Ishikawa (cell line): ENCODE measurements at regions not wholly inside any gene's neighbourhood (a gene's known extent, or its start where the extent isn't known, plus 50 kb on each side); places are given as distances from the start of the nearest gene placed in this dataset.

Experiments used
- CEBPB ChIP-seq: IDR thresholded peaks from 2 replicates; pipeline ENCODE4 v1.6.1; 2012
- CREB1 ChIP-seq: IDR thresholded peaks from 2 replicates; pipeline ENCODE4 v1.6.1; 2012; ENCODE audit warnings: low read depth
- EGR1 ChIP-seq: IDR thresholded peaks from 2 replicates; pipeline ENCODE4 v1.6.1; 2012
- EP300 ChIP-seq: IDR thresholded peaks from 2 replicates; pipeline ENCODE4 v1.6.1; 2012; ENCODE audit warnings: borderline replicate concordance
- FOXM1 ChIP-seq: IDR thresholded peaks from 2 replicates; pipeline ENCODE4 v1.6.1; 2012; ENCODE audit warnings: low read depth, borderline replicate concordance
- NFIC ChIP-seq: IDR thresholded peaks from 2 replicates; pipeline ENCODE4 v1.6.1; 2012
- RAD21 ChIP-seq: IDR thresholded peaks from 2 replicates; pipeline ENCODE4 v1.6.1; 2012; ENCODE audit warnings: low read depth
- TAF1 ChIP-seq: IDR thresholded peaks from 2 replicates; pipeline ENCODE4 v1.6.1; 2012; ENCODE audit warnings: low read depth, mild to moderate bottlenecking
- TCF12 ChIP-seq: IDR thresholded peaks from 2 replicates; pipeline ENCODE4 v1.6.1; 2012; ENCODE audit warnings: low read depth
- TEAD4 ChIP-seq: IDR thresholded peaks from 2 replicates; pipeline ENCODE4 v1.6.1; 2012
- YY1 ChIP-seq: IDR thresholded peaks from 2 replicates; pipeline ENCODE4 v1.6.1; 2012; ENCODE audit warnings: low read depth
- ZBTB7A ChIP-seq: IDR thresholded peaks from 2 replicates; pipeline ENCODE4 v1.6.1; 2012; ENCODE audit warnings: low read depth
- TF ChIP-seq, protein P1 (sequence below): IDR thresholded peaks from 2 replicates; pipeline ENCODE4 v1.6.1; 2012
- TF ChIP-seq, protein P2 (sequence below): IDR thresholded peaks from 2 replicates; pipeline ENCODE4 v1.6.1; 2012
- TF ChIP-seq, protein P3 (sequence below): IDR thresholded peaks from 2 replicates; pipeline ENCODE4 v1.6.1; 2012; ENCODE audit warnings: low read depth, mild to moderate bottlenecking

DNA sequence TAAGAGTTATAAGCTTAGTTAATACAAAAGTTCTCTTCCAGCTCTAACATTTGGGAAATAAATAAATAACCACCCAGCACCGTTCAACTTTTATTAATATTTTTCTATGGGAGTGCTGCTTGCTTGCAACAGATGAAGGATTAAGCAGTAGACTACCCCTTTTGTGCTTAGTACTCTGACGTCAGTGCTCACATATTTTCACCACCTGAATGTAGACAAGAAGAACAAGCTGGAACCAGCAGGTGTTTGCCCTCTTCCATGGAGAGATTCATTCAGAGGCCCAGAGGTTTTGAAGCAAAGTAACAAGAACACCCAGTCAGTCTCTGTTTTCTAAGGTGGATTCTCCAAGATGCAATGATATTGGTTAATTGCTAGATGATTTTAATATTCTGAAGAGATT is 307.1 kb upstream of the PIK3C3 start:
- TF ChIP-seq TAF1 (no peak), FOXM1 (no peak), EP300 (no peak), TEAD4 (no peak), CEBPB (no peak), NFIC (no peak), EGR1 (no peak), CREB1 (no peak), TCF12 (no peak), RAD21 (no peak), YY1 (no peak), ZBTB7A (no peak)
- TF ChIP-seq, protein P1, sequence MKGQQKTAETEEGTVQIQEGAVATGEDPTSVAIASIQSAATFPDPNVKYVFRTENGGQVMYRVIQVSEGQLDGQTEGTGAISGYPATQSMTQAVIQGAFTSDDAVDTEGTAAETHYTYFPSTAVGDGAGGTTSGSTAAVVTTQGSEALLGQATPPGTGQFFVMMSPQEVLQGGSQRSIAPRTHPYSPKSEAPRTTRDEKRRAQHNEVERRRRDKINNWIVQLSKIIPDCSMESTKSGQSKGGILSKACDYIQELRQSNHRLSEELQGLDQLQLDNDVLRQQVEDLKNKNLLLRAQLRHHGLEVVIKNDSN, result no peak
- TF ChIP-seq, protein P2, sequence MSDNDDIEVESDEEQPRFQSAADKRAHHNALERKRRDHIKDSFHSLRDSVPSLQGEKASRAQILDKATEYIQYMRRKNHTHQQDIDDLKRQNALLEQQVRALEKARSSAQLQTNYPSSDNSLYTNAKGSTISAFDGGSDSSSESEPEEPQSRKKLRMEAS, result no peak
- TF ChIP-seq, protein P3, sequence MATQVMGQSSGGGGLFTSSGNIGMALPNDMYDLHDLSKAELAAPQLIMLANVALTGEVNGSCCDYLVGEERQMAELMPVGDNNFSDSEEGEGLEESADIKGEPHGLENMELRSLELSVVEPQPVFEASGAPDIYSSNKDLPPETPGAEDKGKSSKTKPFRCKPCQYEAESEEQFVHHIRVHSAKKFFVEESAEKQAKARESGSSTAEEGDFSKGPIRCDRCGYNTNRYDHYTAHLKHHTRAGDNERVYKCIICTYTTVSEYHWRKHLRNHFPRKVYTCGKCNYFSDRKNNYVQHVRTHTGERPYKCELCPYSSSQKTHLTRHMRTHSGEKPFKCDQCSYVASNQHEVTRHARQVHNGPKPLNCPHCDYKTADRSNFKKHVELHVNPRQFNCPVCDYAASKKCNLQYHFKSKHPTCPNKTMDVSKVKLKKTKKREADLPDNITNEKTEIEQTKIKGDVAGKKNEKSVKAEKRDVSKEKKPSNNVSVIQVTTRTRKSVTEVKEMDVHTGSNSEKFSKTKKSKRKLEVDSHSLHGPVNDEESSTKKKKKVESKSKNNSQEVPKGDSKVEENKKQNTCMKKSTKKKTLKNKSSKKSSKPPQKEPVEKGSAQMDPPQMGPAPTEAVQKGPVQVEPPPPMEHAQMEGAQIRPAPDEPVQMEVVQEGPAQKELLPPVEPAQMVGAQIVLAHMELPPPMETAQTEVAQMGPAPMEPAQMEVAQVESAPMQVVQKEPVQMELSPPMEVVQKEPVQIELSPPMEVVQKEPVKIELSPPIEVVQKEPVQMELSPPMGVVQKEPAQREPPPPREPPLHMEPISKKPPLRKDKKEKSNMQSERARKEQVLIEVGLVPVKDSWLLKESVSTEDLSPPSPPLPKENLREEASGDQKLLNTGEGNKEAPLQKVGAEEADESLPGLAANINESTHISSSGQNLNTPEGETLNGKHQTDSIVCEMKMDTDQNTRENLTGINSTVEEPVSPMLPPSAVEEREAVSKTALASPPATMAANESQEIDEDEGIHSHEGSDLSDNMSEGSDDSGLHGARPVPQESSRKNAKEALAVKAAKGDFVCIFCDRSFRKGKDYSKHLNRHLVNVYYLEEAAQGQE, result no peak

DNA sequence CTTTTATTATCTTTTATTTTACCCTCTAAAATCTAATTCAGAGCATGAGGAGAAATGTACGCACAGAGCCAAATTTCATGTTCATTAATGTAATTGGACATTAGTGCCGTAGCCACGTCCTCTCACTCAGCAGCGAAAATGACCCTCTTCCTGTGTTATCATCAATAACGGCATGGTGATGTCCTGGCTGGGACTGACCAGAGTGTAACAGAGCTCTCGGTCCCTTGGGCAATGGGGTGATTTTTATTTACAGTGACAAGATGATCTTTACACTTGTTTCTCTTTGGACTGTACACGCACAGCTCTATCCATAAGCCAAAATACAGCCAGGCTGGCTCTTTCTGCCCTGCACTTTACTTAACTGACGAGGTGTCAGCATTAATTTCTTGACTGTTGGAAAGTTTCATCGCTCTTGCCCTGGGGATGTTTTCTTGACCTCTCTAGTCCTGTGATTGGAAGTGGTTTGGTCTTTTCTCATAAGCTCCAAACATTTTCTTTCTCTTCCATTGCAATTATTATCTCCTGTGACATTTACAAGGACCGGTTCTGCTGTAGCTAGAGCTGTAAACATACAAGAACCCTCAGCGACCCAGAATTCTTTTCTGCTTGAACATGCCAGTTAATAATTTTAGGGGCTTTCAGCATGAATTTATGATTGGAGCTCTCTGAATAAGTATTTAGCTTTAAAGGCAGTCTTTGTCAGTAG is 308.0 kb upstream of the PIK3C3 start:
- TF ChIP-seq NFIC (no peak), FOXM1 (no peak), TAF1 (no peak), TCF12 (no peak), ZBTB7A (no peak), TEAD4 (no peak), YY1 (no peak), CREB1 (no peak), EGR1 (no peak), EP300 (no peak), CEBPB (no peak), RAD21 (no peak)
- TF ChIP-seq, protein P2, result no peak
- TF ChIP-seq, protein P3, result no peak

DNA sequence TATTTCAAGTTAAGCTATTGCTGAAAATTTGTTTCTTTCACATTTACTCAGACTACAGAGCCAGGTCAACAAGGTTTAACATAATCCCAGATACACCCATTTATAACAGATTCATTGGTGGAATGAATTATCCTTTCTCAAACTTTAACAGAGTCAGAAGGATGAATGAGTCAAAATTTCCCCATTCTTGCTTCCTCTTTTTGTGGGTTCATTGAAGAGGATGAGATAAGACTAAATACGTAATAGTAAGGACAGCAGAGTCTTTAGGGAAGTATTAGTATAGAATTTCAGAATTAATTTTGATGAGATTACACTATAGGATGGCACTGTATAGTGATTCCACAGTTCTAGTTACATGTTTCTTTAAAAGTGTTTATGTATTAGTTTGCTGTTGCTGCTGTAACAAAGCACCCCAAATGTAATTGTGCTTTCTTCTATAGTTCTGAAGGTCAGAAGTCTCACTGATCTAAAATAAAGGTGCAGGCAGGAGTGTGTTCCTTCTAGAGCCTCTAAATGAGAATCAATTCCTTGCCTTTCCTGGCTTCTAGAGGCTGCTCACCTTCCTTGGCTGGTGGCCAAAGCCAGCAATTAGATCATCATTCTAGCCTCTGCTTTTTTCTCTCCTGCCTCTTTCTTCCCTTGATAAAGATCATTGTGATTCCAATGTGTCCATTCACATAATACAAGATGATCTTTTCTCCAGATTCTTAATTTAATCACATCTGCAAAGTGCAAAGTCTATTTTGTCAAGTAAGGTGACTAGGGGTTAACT is 309.3 kb upstream of the PIK3C3 start:
- TF ChIP-seq, protein P1, result no peak
- TF ChIP-seq NFIC, result no peak
- TF ChIP-seq TAF1, result no peak
- TF ChIP-seq EGR1, result no peak
- TF ChIP-seq, protein P2, result no peak
- TF ChIP-seq ZBTB7A, result no peak
- TF ChIP-seq CREB1, result no peak
- no peak for TF ChIP-seq TCF12
- no peak for TF ChIP-seq FOXM1
- TF ChIP-seq YY1, result no peak
- no peak for TF ChIP-seq EP300
- no peak for TF ChIP-seq CEBPB
- TF ChIP-seq RAD21, result no peak
- TF ChIP-seq TEAD4, result no peak

DNA sequence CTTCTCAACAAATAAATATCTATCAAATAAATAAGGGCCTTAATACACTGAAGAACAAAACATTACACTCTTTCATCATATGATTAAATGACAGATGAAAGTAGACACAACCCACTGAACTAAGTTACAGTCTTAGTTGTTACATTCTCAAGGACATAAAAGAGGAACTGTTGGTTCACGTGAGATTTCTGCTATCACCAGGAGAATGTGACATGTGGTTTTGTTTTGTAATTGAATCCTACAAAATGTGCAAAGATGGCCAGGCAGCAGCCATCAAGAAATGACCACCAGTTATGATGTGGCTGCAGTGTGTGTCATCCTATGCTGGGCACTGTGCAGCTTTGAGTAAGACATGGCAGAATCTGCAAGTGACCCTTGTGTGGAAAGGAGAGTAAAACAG is 310.6 kb upstream of the PIK3C3 start:
- TF ChIP-seq CREB1 (no peak), ZBTB7A (no peak), TAF1 (no peak), CEBPB (no peak), RAD21 (no peak), YY1 (no peak), EGR1 (no peak), NFIC (no peak), TEAD4 (no peak), FOXM1 (no peak), EP300 (no peak), TCF12 (no peak)
- TF ChIP-seq, protein P2, result no peak
- TF ChIP-seq, protein P3, result no peak
- TF ChIP-seq, protein P1, result no peak
